Smooth muscle cell of the brain vasculature (primary cell): ENCODE measurements at regions not wholly inside any gene's neighbourhood (a gene's known extent, or its start where the extent isn't known, plus 50 kb on each side); places are given as distances from the start of the nearest gene placed in this dataset.

Experiments used
- DNase-seq: peaks from one replicate; pipeline ENCODE4 v3.0.0-alpha.2; 2012; ENCODE audit warnings: low read depth, low spot score

- no peak for DNase-seq
Observed at GRCh38 chr1:48164571-48164970, 57.9 kb upstream of the SLC5A9 start.

- DNase-seq = no peak
Observed at GRCh38 chr1:48160486-48161132, 61.9 kb upstream of the SLC5A9 start.

- no peak for DNase-seq
Observed at GRCh38 chr1:48139275-48139674, 83.2 kb upstream of the SLC5A9 start.

- no peak for DNase-seq
Observed at GRCh38 chr1:48127735-48128685, 94.5 kb upstream of the SLC5A9 start.

GRCh38 chr1:48123647-48124046 is 98.9 kb upstream of the SLC5A9 start:
- no peak for DNase-seq

GRCh38 chr1:48121955-48122354 is 100.6 kb upstream of the SLC5A9 start:
- no peak for DNase-seq

- DNase-seq = no peak
Observed at GRCh38 chr1:48120621-48121020, 101.9 kb upstream of the SLC5A9 start.

GRCh38 chr1:48115835-48116234 is 106.7 kb upstream of the SLC5A9 start:
- DNase-seq = no peak

GRCh38 chr1:48114596-48115382 is 107.7 kb upstream of the SLC5A9 start:
- no peak for DNase-seq

GRCh38 chr1:48109390-48110013 is 112.3 kb upstream of the TRABD2B start:
- peak; percentile 29 for DNase-seq

- no peak for DNase-seq
Observed at GRCh38 chr1:48107516-48107915, 110.3 kb upstream of the TRABD2B start.

- DNase-seq = no peak
Observed at GRCh38 chr1:48106049-48106448, 108.9 kb upstream of the TRABD2B start.

GRCh38 chr1:48105165-48105564 is 108.0 kb upstream of the TRABD2B start:
- DNase-seq = no peak

- no peak for DNase-seq
Observed at GRCh38 chr1:48103495-48103894, 106.3 kb upstream of the TRABD2B start.

- no peak for DNase-seq
Observed at GRCh38 chr1:48102766-48103165, 105.6 kb upstream of the TRABD2B start.

GRCh38 chr1:48099072-48099773 is 102.0 kb upstream of the TRABD2B start:
- DNase-seq = no peak

- peak; percentile 10 for DNase-seq
Observed at GRCh38 chr1:48093696-48094528, 96.7 kb upstream of the TRABD2B start.

GRCh38 chr1:48093147-48093546 is 96.0 kb upstream of the TRABD2B start:
- DNase-seq = no peak

- no peak for DNase-seq
Observed at GRCh38 chr1:48092401-48092800, 95.2 kb upstream of the TRABD2B start.

- DNase-seq = no peak
Observed at GRCh38 chr1:48089356-48089891, 92.2 kb upstream of the TRABD2B start.
